Mesendoderm (in vitro differentiated cells): ENCODE measurements at regions not wholly inside any gene's neighbourhood (a gene's known extent, or its start where the extent isn't known, plus 50 kb on each side); places are given as distances from the start of the nearest gene placed in this dataset.

Experiments used
- DNase-seq: peaks from one replicate; pipeline ENCODE4 v3.0.0; 2013
- H2AK5ac ChIP-seq: 2 replicates; pipeline ENCODE4 v1.6.1; 2013; ENCODE audit warnings: low read length, inconsistent platforms
- H2BK120ac ChIP-seq: 2 replicates; pipeline ENCODE4 v1.6.1; 2013; ENCODE audit warnings: low read depth, mild to moderate bottlenecking, low read length, moderate library complexity, mixed read lengths
- H2BK15ac ChIP-seq: replicated peaks from 2 replicates; pipeline ENCODE4 v1.6.1; 2013; ENCODE audit warnings: low read depth, mild to moderate bottlenecking, moderate library complexity
- H2BK5ac ChIP-seq: 2 replicates; pipeline ENCODE4 v1.6.1; 2013; ENCODE audit warnings: low read length, inconsistent platforms
- H3K18ac ChIP-seq: 2 replicates; pipeline ENCODE4 v1.6.1; 2013; ENCODE audit warnings: mild to moderate bottlenecking, low read length, mixed read lengths
- H3K23ac ChIP-seq: one replicate; pipeline ENCODE4 v1.6.1; 2013; ENCODE audit warnings: low read length
- H3K27ac ChIP-seq: 2 replicates; pipeline ENCODE4 v1.5.1; 2013; ENCODE audit warnings: low read depth, mild to moderate bottlenecking, inconsistent platforms, low read length, moderate library complexity
- H3K27me3 ChIP-seq: 2 replicates; pipeline ENCODE4 v1.6.1; 2013; ENCODE audit warnings: low read length, control low read depth, mild to moderate bottlenecking, inconsistent platforms; ENCODE audit not compliant: insufficient read depth, poor library complexity
- H3K36me3 ChIP-seq: 2 replicates; pipeline ENCODE4 v1.6.1; 2013; ENCODE audit warnings: low read length, inconsistent platforms; ENCODE audit not compliant: control insufficient read depth, insufficient read depth
- H3K4ac ChIP-seq: one replicate; pipeline ENCODE4 v1.6.1; 2013; ENCODE audit warnings: low read depth, mild to moderate bottlenecking, low read length, moderate library complexity
- H3K4me1 ChIP-seq: 2 replicates; pipeline ENCODE4 v1.6.1; 2013; ENCODE audit warnings: low read depth, low read length, inconsistent platforms; ENCODE audit not compliant: control insufficient read depth
- H3K4me2 ChIP-seq: 2 replicates; pipeline ENCODE4 v1.6.1; 2013; ENCODE audit warnings: low read length
- H3K4me3 ChIP-seq: 2 replicates; pipeline ENCODE4 v1.5.1; 2013; ENCODE audit warnings: mild to moderate bottlenecking, low read length
- H3K56ac ChIP-seq: one replicate; pipeline ENCODE4 v1.6.1; 2013; ENCODE audit warnings: low read length
- H3K79me1 ChIP-seq: 2 replicates; pipeline ENCODE4 v1.6.1; 2013; ENCODE audit warnings: low read length, inconsistent platforms
- H3K79me2 ChIP-seq: 2 replicates; pipeline ENCODE4 v1.6.1; 2013; ENCODE audit warnings: mild to moderate bottlenecking, low read length; ENCODE audit not compliant: control insufficient read depth, insufficient read depth
- H3K9ac ChIP-seq: 2 replicates; pipeline ENCODE4 v1.6.1; 2013; ENCODE audit warnings: low read length, inconsistent platforms
- H4K5ac ChIP-seq: one replicate; pipeline ENCODE4 v1.6.1; 2013; ENCODE audit warnings: low read length
- H4K8ac ChIP-seq: one replicate; pipeline ENCODE4 v1.6.1; 2013; ENCODE audit warnings: low read depth, mild to moderate bottlenecking, control low read depth, low read length, moderate library complexity
- WGBS: extraction: QIAGEN DNeasy Blood & Tissue Kit; methylation state at CpG from one replicate; pipeline ENCODE4 v1.1.7; 2013; ENCODE audit warnings: low lambda C conversion rate, missing lambda C conversion rate; ENCODE audit not compliant: insufficient coverage; ENCODE audit errors: extremely low coverage; 5-methylcytosine and 5-hydroxymethylcytosine counted together

- H3K4me2 ChIP-seq: no peak overlapping the region
- no peaks in the 10 kb centered on the region for H3K4me1 ChIP-seq
- no CpG with 5 or more reads among the region's 1 CpG for WGBS
- no peak overlapping the region for H3K4ac ChIP-seq
- H3K27me3 ChIP-seq: no peaks in the 10 kb centered on the region
- H2AK5ac ChIP-seq: no peak overlapping the region
- H4K5ac ChIP-seq: no peak overlapping the region
- no peaks in the 10 kb centered on the region for H3K36me3 ChIP-seq
- H3K79me1 ChIP-seq: no peaks in the 10 kb centered on the region
- H4K8ac ChIP-seq: no peak overlapping the region
- H2BK120ac ChIP-seq: no peak overlapping the region
- no peak overlapping the region for H3K56ac ChIP-seq
- no peak overlapping the region for H3K9ac ChIP-seq
- H3K23ac ChIP-seq: no peak overlapping the region
- H3K4me3 ChIP-seq: no peak overlapping the region
- H2BK15ac ChIP-seq: no peak overlapping the region
- H3K27ac ChIP-seq: no peak overlapping the region
- H3K79me2 ChIP-seq: no peaks in the 10 kb centered on the region
- no peak for DNase-seq
- no peak overlapping the region for H2BK5ac ChIP-seq
- H3K18ac ChIP-seq: no peak overlapping the region
Observed at GRCh38 chr2:187055463-187055862, 206.5 kb upstream of the ZSWIM2 start.

GRCh38 chr2:187054501-187055319 is 205.7 kb upstream of the ZSWIM2 start:
- no peaks in the 10 kb centered on the region for H3K36me3 ChIP-seq
- H3K56ac ChIP-seq: no peak overlapping the region

GRCh38 chr2:187051350-187051749 is 202.4 kb upstream of the ZSWIM2 start:
- no peaks in the 10 kb centered on the region for H3K79me2 ChIP-seq
- no peak overlapping the region for H3K4me3 ChIP-seq
- H3K23ac ChIP-seq: no peak overlapping the region
- H3K4me1 ChIP-seq: no peaks in the 10 kb centered on the region
- DNase-seq: no peak
- H3K27ac ChIP-seq: no peak overlapping the region
- no peaks in the 10 kb centered on the region for H3K27me3 ChIP-seq
- H3K4ac ChIP-seq: no peak overlapping the region
- no peak overlapping the region for H2BK15ac ChIP-seq
- H3K79me1 ChIP-seq: no peaks in the 10 kb centered on the region
- no peak overlapping the region for H4K5ac ChIP-seq
- no peak overlapping the region for H3K18ac ChIP-seq
- no peak overlapping the region for H2AK5ac ChIP-seq
- no peaks in the 10 kb centered on the region for H3K36me3 ChIP-seq
- H2BK5ac ChIP-seq: no peak overlapping the region
- no peak overlapping the region for H3K56ac ChIP-seq
- H3K4me2 ChIP-seq: no peak overlapping the region
- H3K9ac ChIP-seq: no peak overlapping the region
- WGBS: no CpG with 5 or more reads among the region's 1 CpG
- no peak overlapping the region for H2BK120ac ChIP-seq
- no peak overlapping the region for H4K8ac ChIP-seq

More at GRCh38 chr2:187054501-187055319, 205.7 kb upstream of the ZSWIM2 start:
- Histone ChIP-seq H3K4me1 (no peaks in the 10 kb centered on the region), H3K18ac (no peak overlapping the region), H2BK15ac (no peak overlapping the region), H3K23ac (no peak overlapping the region), H2BK5ac (no peak overlapping the region), H3K79me2 (no peaks in the 10 kb centered on the region), H3K4me2 (no peak overlapping the region), H2AK5ac (no peak overlapping the region), H3K79me1 (no peaks in the 10 kb centered on the region), H4K8ac (no peak overlapping the region), H4K5ac (no peak overlapping the region), H3K4ac (no peak overlapping the region), H2BK120ac (no peak overlapping the region), H3K9ac (no peak overlapping the region), H3K27me3 (no peaks in the 10 kb centered on the region), H3K4me3 (no peak overlapping the region), H3K27ac (no peak overlapping the region)
- no CpG with 5 or more reads among the region's 5 CpGs for WGBS
- peak; percentile 55 for DNase-seq

GRCh38 chr2:187050409-187050998 is 201.5 kb upstream of the ZSWIM2 start:
- no peak overlapping the region for H3K4me3 ChIP-seq
- no peak overlapping the region for H2BK5ac ChIP-seq
- H3K9ac ChIP-seq: no peak overlapping the region
- H3K56ac ChIP-seq: no peak overlapping the region
- H3K4me1 ChIP-seq: no peaks in the 10 kb centered on the region
- no peak overlapping the region for H2AK5ac ChIP-seq
- H4K8ac ChIP-seq: no peak overlapping the region
- no CpG with 5 or more reads among the region's 4 CpGs for WGBS
- no peak for DNase-seq
- H3K79me1 ChIP-seq: no peaks in the 10 kb centered on the region
- H3K18ac ChIP-seq: no peak overlapping the region
- no peak overlapping the region for H3K4ac ChIP-seq
- H3K27ac ChIP-seq: no peak overlapping the region
- H3K36me3 ChIP-seq: no peaks in the 10 kb centered on the region
- no peaks in the 10 kb centered on the region for H3K79me2 ChIP-seq
- no peaks in the 10 kb centered on the region for H3K27me3 ChIP-seq
- H2BK120ac ChIP-seq: no peak overlapping the region
- no peak overlapping the region for H4K5ac ChIP-seq
- no peak overlapping the region for H2BK15ac ChIP-seq
- H3K4me2 ChIP-seq: no peak overlapping the region
- H3K23ac ChIP-seq: no peak overlapping the region

GRCh38 chr2:187037310-187037709 is 188.3 kb upstream of the ZSWIM2 start:
- Histone ChIP-seq H3K4ac (no peak overlapping the region), H3K56ac (no peak overlapping the region), H3K23ac (no peak overlapping the region), H3K18ac (no peak overlapping the region), H3K27ac (no peak overlapping the region), H3K9ac (no peak overlapping the region), H3K27me3 (no peaks in the 10 kb centered on the region), H2BK5ac (no peak overlapping the region), H2AK5ac (no peak overlapping the region), H3K36me3 (no peaks in the 10 kb centered on the region), H4K5ac (no peak overlapping the region), H3K4me3 (no peak overlapping the region), H3K4me2 (no peak overlapping the region), H2BK120ac (no peak overlapping the region), H3K79me1 (no peaks in the 10 kb centered on the region), H3K79me2 (no peaks in the 10 kb centered on the region), H2BK15ac (no peak overlapping the region), H3K4me1 (no peaks in the 10 kb centered on the region), H4K8ac (no peak overlapping the region)
- no peak for DNase-seq

- no peak overlapping the region for H3K56ac ChIP-seq
- H2BK5ac ChIP-seq: no peak overlapping the region
- no peak overlapping the region for H3K4ac ChIP-seq
- DNase-seq: no peak
- no peak overlapping the region for H4K8ac ChIP-seq
- H3K4me3 ChIP-seq: no peak overlapping the region
- no peaks in the 10 kb centered on the region for H3K36me3 ChIP-seq
- H3K79me1 ChIP-seq: no peaks in the 10 kb centered on the region
- no peak overlapping the region for H3K4me2 ChIP-seq
- no peak overlapping the region for H3K27ac ChIP-seq
- H3K9ac ChIP-seq: no peak overlapping the region
- H3K4me1 ChIP-seq: no peaks in the 10 kb centered on the region
- H3K23ac ChIP-seq: no peak overlapping the region
- no peaks in the 10 kb centered on the region for H3K27me3 ChIP-seq
- H2BK15ac ChIP-seq: no peak overlapping the region
- H2BK120ac ChIP-seq: no peak overlapping the region
- no peak overlapping the region for H3K18ac ChIP-seq
- H4K5ac ChIP-seq: no peak overlapping the region
- H2AK5ac ChIP-seq: no peak overlapping the region
- H3K79me2 ChIP-seq: no peaks in the 10 kb centered on the region
Observed at GRCh38 chr2:187034434-187034833, 185.5 kb upstream of the ZSWIM2 start.
